ENCODE measurements at regions not wholly inside any gene's neighbourhood (a gene's known extent, or its start where the extent isn't known, plus 50 kb on each side); places are given as distances from the start of the nearest gene placed in this dataset.

DNA sequence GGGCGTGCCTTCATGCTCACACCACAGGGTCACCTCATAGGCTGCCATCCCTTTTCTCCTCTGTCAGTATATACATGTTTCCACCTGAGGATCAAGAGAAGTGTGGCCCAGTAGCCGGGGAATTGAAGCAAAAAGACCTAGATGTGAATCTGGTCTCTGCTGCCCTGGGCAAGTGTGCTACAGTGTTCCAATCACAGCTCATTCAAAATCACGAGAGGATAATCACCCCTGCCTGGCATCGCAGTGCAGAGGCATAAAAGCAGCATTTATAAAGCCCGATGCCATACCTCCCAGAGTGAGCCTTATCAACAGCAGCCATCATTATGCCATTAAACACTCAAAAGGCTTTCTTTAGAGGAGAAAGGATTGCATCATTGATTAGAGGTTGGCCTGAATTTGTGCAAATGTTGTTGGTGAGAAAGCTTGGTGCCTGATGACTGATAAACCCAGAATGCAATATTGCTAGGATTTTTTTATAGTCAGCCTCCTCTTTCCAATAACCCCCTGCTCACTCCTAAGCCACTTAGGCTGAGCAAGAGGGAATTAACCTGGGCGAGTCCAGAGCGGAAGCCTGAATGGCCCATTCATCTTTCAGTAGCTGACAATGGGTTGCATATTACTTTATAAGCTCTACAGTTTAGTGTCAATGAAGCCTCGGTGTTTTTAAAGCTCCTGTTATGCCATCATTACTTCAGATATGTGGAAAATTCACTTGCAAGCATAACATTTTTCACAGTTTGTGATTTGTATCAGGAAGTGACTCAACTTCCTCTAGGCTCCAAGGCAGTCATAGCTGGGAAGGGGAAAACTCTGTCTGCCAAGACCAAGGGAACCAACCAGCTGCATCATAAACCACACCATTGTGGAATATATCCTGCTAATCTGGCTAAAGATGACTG, 92.5 kb upstream of the NXT1 start:
- DNase-seq (no peak), ATAC-seq (no peak)
- H3K9me3 Mint-ChIP-seq (ENCODE audit: insufficient read depth), result no peaks in the 10 kb centered on the region
- no peaks in the 10 kb centered on the region for H3K27me3 Mint-ChIP-seq (ENCODE audit: low read depth)
- no peaks in the 10 kb centered on the region for H3K36me3 Mint-ChIP-seq (ENCODE audit: low read depth)
- CTCF ChIA-PET, result interaction anchor here (1.9 kb wide), 1 partner anchor 22 kb away, joined by 5 read pairs; no protein-coding TSS in a partner anchor
- H3K4me1 Mint-ChIP-seq (ENCODE audit: low read depth), result no peaks in the 10 kb centered on the region
- no peak overlapping the region for H3K4me3 Mint-ChIP-seq
- POLR2A ChIA-PET, result no interaction called here
- H3K27ac Mint-ChIP-seq, result no peak overlapping the region

DNA sequence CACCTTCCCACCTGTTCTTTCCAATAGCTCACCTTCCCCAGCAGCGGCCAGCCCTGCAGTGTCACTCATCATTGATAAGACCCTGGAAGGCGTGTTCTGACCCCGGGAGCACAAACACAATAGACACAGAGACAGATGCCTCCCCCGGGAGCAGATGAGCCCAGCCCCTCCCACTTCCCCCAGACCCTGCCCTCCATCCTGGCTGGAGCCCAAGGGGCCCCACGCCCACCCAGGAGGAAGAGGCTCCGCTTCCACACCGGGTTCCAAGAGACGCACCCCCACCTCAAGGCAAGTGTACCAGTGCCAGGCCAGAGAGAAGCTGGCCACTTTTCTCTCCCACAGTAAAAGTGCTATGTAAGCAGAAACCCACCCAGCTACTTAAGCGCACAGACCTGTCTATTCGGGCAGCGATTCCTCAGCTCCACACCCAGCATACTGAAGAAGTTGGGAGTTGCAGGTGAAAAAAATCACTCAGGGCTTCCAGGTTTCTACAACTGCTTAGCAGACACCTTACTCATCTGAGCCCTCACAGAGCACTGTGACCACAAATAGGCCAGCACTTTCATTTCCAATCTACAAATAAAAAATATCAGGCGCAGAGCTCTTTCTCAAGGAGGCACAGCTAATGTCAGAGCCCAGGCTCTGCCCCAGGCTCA, 93.4 kb upstream of the NXT1 start:
- ATAC-seq (no peak), DNase-seq (no peak)
- ChIA-PET POLR2A (no interaction called here), CTCF (interaction anchor here (1.9 kb wide), 1 partner anchor 21 kb away, joined by 5 read pairs; no protein-coding TSS in a partner anchor)
- Mint-ChIP-seq H3K27me3 (ENCODE audit: low read depth) (no peaks in the 10 kb centered on the region), H3K36me3 (ENCODE audit: low read depth) (no peaks in the 10 kb centered on the region), H3K4me1 (ENCODE audit: low read depth) (no peaks in the 10 kb centered on the region), H3K27ac (no peak overlapping the region), H3K9me3 (ENCODE audit: insufficient read depth) (no peaks in the 10 kb centered on the region), H3K4me3 (no peak overlapping the region)

GRCh38 chr20:23255716-23256385, 94.7 kb upstream of the NXT1 start:
- POLR2A ChIA-PET, result no interaction called here
- DNase-seq (no peak), ATAC-seq (no peak)
- CTCF ChIA-PET, result no interaction called here
- H3K4me1 Mint-ChIP-seq (ENCODE audit: low read depth), result no peaks in the 10 kb centered on the region
- no peaks in the 10 kb centered on the region for H3K9me3 Mint-ChIP-seq (ENCODE audit: insufficient read depth)
- H3K36me3 Mint-ChIP-seq (ENCODE audit: low read depth), result no peaks in the 10 kb centered on the region
- H3K4me3 Mint-ChIP-seq, result no peak overlapping the region
- H3K27ac Mint-ChIP-seq, result no peak overlapping the region
- no peaks in the 10 kb centered on the region for H3K27me3 Mint-ChIP-seq (ENCODE audit: low read depth)

DNA sequence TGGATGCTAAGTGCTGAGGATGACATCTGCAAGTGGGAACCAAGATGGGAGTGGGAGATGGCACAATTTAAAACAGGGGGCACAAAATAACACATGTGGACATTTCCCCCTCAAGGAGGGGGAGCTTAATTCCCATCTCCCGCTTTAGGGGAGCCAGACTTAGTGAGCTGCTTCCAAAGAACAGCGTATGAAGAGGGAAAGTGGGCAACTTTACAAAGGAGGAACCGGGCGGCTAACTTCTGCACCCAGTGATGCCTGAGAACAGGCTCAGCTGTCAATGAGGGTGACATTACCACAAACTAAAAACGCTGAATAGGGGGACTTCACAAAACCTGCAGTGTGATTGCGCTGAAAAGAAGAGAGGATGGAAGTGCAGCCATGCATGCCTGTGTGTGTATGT, 95.5 kb upstream of the NXT1 start:
- CTCF ChIA-PET, result no interaction called here
- Mint-ChIP-seq H3K9me3 (ENCODE audit: insufficient read depth) (no peaks in the 10 kb centered on the region), H3K27ac (no peak overlapping the region)

GRCh38 chr20:23254505-23254904, 96.1 kb upstream of the NXT1 start:
- H3K27me3 Mint-ChIP-seq (ENCODE audit: low read depth), result no peaks in the 10 kb centered on the region
- no peak for ATAC-seq
- ChIA-PET POLR2A (no interaction called here), CTCF (no interaction called here)
- no peaks in the 10 kb centered on the region for H3K36me3 Mint-ChIP-seq (ENCODE audit: low read depth)
- no peaks in the 10 kb centered on the region for H3K9me3 Mint-ChIP-seq (ENCODE audit: insufficient read depth)
- H3K4me3 Mint-ChIP-seq, result no peak overlapping the region
- no peaks in the 10 kb centered on the region for H3K4me1 Mint-ChIP-seq (ENCODE audit: low read depth)
- no peak overlapping the region for H3K27ac Mint-ChIP-seq
- no peak for DNase-seq

More for the DNA sequence above, 95.5 kb upstream of the NXT1 start:
- Mint-ChIP-seq H3K4me3 (no peak overlapping the region), H3K4me1 (ENCODE audit: low read depth) (no peaks in the 10 kb centered on the region), H3K27me3 (ENCODE audit: low read depth) (no peaks in the 10 kb centered on the region), H3K36me3 (ENCODE audit: low read depth) (no peaks in the 10 kb centered on the region)
- no peak for ATAC-seq
- POLR2A ChIA-PET, result no interaction called here
- no peak for DNase-seq

DNA sequence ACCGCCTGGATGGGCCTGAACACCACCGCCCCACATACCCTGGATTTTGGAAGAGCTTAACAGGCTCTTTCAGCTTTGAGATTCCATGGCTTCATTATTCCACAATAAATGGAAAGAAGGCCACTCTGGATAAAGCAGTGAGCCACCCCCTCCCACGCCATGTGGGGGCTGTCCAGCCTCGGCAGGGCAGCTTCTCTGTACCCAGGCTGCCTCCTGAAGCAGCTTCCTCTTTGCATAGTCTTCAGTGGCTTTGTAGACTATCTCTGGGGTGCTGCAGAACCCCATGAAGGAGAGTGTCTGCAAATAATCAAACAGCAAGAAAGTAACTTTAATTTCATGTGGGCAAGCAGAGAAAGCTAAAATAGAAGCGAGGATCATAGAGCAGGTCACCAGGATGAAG, 96.6 kb upstream of the NXT1 start:
- CTCF ChIA-PET, result no interaction called here

DNA sequence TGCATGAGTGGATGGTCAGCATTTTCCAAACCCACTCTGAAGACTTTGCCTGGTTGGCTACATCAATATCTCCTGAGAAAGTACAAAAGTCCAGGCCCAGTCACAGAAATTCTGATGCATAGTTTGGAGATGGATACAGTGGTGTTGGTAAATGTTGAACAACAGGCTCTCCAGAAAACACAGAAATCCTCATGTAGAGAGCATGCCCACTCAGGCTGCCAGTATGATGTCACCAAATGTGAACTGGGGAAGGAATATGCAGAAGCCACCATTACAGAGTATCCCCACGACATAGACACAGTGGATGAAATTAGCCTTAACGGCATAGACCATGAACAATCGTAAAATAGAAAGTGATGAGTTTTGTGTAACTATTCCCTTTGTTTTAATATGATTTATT, 97.1 kb upstream of the NXT1 start:
- ChIA-PET POLR2A (no interaction called here), CTCF (no interaction called here)
- no peak for DNase-seq
- Mint-ChIP-seq H3K9me3 (ENCODE audit: insufficient read depth) (no peaks in the 10 kb centered on the region), H3K36me3 (ENCODE audit: low read depth) (no peaks in the 10 kb centered on the region), H3K27ac (no peak overlapping the region), H3K4me1 (ENCODE audit: low read depth) (no peaks in the 10 kb centered on the region), H3K4me3 (no peak overlapping the region), H3K27me3 (ENCODE audit: low read depth) (no peaks in the 10 kb centered on the region)
- no peak for ATAC-seq

More for the DNA sequence above, 96.6 kb upstream of the NXT1 start:
- Mint-ChIP-seq H3K27ac (no peak overlapping the region), H3K4me3 (no peak overlapping the region), H3K9me3 (ENCODE audit: insufficient read depth) (no peaks in the 10 kb centered on the region), H3K4me1 (ENCODE audit: low read depth) (no peaks in the 10 kb centered on the region), H3K27me3 (ENCODE audit: low read depth) (no peaks in the 10 kb centered on the region), H3K36me3 (ENCODE audit: low read depth) (no peaks in the 10 kb centered on the region)
- ATAC-seq (no peak), DNase-seq (no peak)
- POLR2A ChIA-PET, result no interaction called here

GRCh38 chr20:23251779-23252178, 98.8 kb upstream of the NXT1 start:
- Mint-ChIP-seq H3K27me3 (ENCODE audit: low read depth) (no peaks in the 10 kb centered on the region), H3K4me1 (ENCODE audit: low read depth) (no peaks in the 10 kb centered on the region), H3K4me3 (no peak overlapping the region), H3K27ac (no peak overlapping the region), H3K9me3 (ENCODE audit: insufficient read depth) (no peaks in the 10 kb centered on the region), H3K36me3 (ENCODE audit: low read depth) (no peaks in the 10 kb centered on the region)
- ChIA-PET POLR2A (no interaction called here), CTCF (no interaction called here)
- DNase-seq, result no peak
- ATAC-seq, result no peak

- Mint-ChIP-seq H3K4me3 (no peak overlapping the region), H3K27me3 (ENCODE audit: low read depth) (no peaks in the 10 kb centered on the region), H3K9me3 (ENCODE audit: insufficient read depth) (no peaks in the 10 kb centered on the region), H3K36me3 (ENCODE audit: low read depth) (no peaks in the 10 kb centered on the region), H3K4me1 (ENCODE audit: low read depth) (no peaks in the 10 kb centered on the region), H3K27ac (no peak overlapping the region)
- DNase-seq, result no peak
- ATAC-seq, result no peak
- CTCF ChIA-PET, result interaction anchor here (0.6 kb wide), 1 partner anchor 191 kb away, joined by 3 read pairs; no protein-coding TSS in a partner anchor
- POLR2A ChIA-PET, result no interaction called here
Observed at GRCh38 chr20:23249541-23249940, 101.0 kb upstream of the NXT1 start.

GRCh38 chr20:23248461-23248882, 102.1 kb upstream of the NXT1 start:
- ATAC-seq (no peak), DNase-seq (no peak)
- H3K27me3 Mint-ChIP-seq (ENCODE audit: low read depth), result no peaks in the 10 kb centered on the region
- H3K4me1 Mint-ChIP-seq (ENCODE audit: low read depth), result no peaks in the 10 kb centered on the region
- H3K27ac Mint-ChIP-seq, result no peak overlapping the region
- CTCF ChIA-PET, result no interaction called here
- H3K9me3 Mint-ChIP-seq (ENCODE audit: insufficient read depth), result no peaks in the 10 kb centered on the region
- no peak overlapping the region for H3K4me3 Mint-ChIP-seq
- H3K36me3 Mint-ChIP-seq (ENCODE audit: low read depth), result no peaks in the 10 kb centered on the region
- POLR2A ChIA-PET, result no interaction called here

GRCh38 chr20:23246717-23247664, 103.6 kb upstream of the NXT1 start:
- Mint-ChIP-seq H3K9me3 (ENCODE audit: insufficient read depth) (no peaks in the 10 kb centered on the region), H3K4me1 (ENCODE audit: low read depth) (no peaks in the 10 kb centered on the region), H3K36me3 (ENCODE audit: low read depth) (no peaks in the 10 kb centered on the region), H3K27me3 (ENCODE audit: low read depth) (no peaks in the 10 kb centered on the region), H3K27ac (no peak overlapping the region), H3K4me3 (no peak overlapping the region)
- ChIA-PET POLR2A (no interaction called here), CTCF (no interaction called here)
- no peak for DNase-seq
- no peak for ATAC-seq

All from activated CD8-positive, alpha-beta T cell treated with anti-CD3 and anti-CD28 coated beads, Interleukin-2, amount 10 ng/mL, durations not matched to agents 7 days and 5 days (primary cell).